Mesothelial cell of epicardium (in vitro differentiated cells): ENCODE measurements at regions not wholly inside any gene's neighbourhood (a gene's known extent, or its start where the extent isn't known, plus 50 kb on each side); places are given as distances from the start of the nearest gene placed in this dataset.

Experiments
- DNase-seq, 2 experiments: peaks; one replicate each; pipeline ENCODE4 v3.0.0; 2021; ENCODE audit warnings: low spot score in 2 of 2; ENCODE audit not compliant: unreplicated experiment in 2 of 2
- H3K27ac Mint-ChIP-seq: 2 replicates; pipeline ENCODE4 v1.8.0; 2021; ENCODE audit warnings: mixed read lengths
- H3K27me3 Mint-ChIP-seq: 2 replicates; pipeline ENCODE4 v1.8.0; 2021; ENCODE audit warnings: low read depth, mixed read lengths
- H3K36me3 Mint-ChIP-seq: 2 replicates; pipeline ENCODE4 v1.8.0; 2021; ENCODE audit warnings: mixed read lengths
- H3K4me1 Mint-ChIP-seq: 2 replicates; pipeline ENCODE4 v1.8.0; 2021; ENCODE audit warnings: mixed read lengths
- H3K4me3 Mint-ChIP-seq: 2 replicates; pipeline ENCODE4 v1.8.0; 2021; ENCODE audit warnings: mild to moderate bottlenecking, moderate library complexity, mixed read lengths
- H3K9me3 Mint-ChIP-seq: 2 replicates; pipeline ENCODE4 v1.8.0; 2021; ENCODE audit warnings: mixed read lengths
- TF ChIP-seq, protein P1 (sequence below): fragments of 200-600 bp; sonication (generic); IDR thresholded peaks from one replicate; pipeline ENCODE4 v1.5.0; 2021; ENCODE audit warnings: antibody characterized with exemption; ENCODE audit not compliant: unreplicated experiment

DNA sequence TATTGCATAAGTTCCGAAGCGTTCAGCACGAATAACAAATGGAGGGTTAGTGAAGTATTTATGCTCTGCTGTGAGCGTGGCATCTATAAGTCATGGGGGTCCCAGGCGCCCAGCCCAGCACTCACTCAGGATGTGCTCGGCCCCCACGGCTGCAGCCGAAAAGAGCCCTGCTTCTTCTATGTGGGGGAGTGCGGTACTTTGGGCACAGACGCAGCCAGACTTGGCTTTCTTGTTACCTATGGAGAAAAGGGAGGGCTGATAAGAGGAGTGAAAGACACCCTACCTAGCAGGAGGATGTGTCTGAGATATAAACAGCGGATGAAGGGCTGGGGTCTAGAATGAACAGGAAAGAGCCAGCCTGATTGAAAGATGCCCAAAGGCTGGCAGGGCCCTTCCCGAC is 51.4 kb downstream of the MRPL36 start:
- no peak overlapping the region for H3K27ac Mint-ChIP-seq
- no peaks in the 10 kb centered on the region for H3K9me3 Mint-ChIP-seq
- H3K36me3 Mint-ChIP-seq, result no peaks in the 10 kb centered on the region
- no peak overlapping the region for H3K4me3 Mint-ChIP-seq
- peaks cover 4% of the 10 kb centered on the region for H3K4me1 Mint-ChIP-seq
- DNase-seq, result no peak
- H3K27me3 Mint-ChIP-seq, result peaks cover 31% of the 10 kb centered on the region
- TF ChIP-seq, protein P1, sequence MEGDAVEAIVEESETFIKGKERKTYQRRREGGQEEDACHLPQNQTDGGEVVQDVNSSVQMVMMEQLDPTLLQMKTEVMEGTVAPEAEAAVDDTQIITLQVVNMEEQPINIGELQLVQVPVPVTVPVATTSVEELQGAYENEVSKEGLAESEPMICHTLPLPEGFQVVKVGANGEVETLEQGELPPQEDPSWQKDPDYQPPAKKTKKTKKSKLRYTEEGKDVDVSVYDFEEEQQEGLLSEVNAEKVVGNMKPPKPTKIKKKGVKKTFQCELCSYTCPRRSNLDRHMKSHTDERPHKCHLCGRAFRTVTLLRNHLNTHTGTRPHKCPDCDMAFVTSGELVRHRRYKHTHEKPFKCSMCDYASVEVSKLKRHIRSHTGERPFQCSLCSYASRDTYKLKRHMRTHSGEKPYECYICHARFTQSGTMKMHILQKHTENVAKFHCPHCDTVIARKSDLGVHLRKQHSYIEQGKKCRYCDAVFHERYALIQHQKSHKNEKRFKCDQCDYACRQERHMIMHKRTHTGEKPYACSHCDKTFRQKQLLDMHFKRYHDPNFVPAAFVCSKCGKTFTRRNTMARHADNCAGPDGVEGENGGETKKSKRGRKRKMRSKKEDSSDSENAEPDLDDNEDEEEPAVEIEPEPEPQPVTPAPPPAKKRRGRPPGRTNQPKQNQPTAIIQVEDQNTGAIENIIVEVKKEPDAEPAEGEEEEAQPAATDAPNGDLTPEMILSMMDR, result no peak

DNA sequence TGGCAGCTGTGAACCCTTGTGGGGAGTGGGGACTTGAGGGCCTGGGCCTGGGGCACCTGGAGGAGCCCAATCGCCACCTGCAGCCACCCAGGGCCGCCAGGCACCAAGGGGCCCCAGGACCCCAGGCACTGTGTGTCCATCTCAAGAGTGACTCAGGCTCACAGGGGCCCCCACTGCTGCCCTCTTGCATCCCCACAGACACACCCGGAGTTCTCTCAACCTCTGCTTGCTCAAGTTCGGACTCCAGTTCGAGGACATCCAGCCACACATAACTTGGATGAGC is 51.9 kb downstream of the MRPL36 start:
- Mint-ChIP-seq H3K9me3 (no peaks in the 10 kb centered on the region), H3K4me3 (no peak overlapping the region), H3K27me3 (peaks cover 28% of the 10 kb centered on the region), H3K4me1 (peaks cover 4% of the 10 kb centered on the region), H3K27ac (no peak overlapping the region), H3K36me3 (no peaks in the 10 kb centered on the region)
- no peak for DNase-seq
- TF ChIP-seq, protein P1, result no peak

DNA sequence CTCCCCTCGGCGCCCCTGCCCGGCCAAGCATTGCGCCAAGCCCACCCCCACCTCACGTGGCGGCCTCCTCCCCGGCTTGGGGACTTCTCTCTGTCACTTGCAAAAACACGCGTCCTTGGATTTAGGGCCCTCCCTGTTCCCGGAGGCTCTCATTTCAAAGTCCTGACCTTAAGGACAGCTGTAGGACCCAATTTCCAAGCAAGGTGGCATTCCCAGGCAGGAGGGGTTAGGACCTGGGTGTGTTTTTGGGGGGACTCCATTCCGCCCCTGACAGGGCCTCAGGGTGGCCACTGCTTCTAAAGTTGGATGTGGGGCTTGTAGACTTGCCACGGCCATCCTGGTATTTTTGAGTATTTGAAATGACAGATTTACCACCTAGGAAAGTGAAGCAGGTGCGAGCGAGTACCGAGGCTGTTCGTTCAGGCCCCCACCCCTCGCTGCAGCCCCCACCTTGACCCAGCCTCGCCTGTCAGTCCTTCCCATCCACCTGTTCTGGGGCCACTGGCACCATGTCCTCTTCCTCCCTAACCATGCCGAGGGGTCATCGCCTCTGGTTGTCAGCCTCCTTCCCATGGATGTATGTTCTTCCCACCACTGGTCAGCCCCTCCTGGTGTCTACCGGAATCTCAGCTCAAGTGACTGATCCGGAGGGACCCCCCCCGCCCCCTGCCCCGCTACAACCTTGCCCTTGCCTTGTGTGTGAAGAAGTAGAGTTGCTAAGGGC is 52.4 kb downstream of the MRPL36 start:
- H3K4me3 Mint-ChIP-seq, result no peak overlapping the region
- peaks cover 2% of the 10 kb centered on the region for H3K36me3 Mint-ChIP-seq
- no peak overlapping the region for H3K27ac Mint-ChIP-seq
- peak in 1 of 2 experiments; percentile 18 for DNase-seq
- H3K9me3 Mint-ChIP-seq, result peaks cover 3% of the 10 kb centered on the region
- peaks cover 4% of the 10 kb centered on the region for H3K4me1 Mint-ChIP-seq
- H3K27me3 Mint-ChIP-seq, result peaks cover 24% of the 10 kb centered on the region
- TF ChIP-seq, protein P1, result no peak

DNA sequence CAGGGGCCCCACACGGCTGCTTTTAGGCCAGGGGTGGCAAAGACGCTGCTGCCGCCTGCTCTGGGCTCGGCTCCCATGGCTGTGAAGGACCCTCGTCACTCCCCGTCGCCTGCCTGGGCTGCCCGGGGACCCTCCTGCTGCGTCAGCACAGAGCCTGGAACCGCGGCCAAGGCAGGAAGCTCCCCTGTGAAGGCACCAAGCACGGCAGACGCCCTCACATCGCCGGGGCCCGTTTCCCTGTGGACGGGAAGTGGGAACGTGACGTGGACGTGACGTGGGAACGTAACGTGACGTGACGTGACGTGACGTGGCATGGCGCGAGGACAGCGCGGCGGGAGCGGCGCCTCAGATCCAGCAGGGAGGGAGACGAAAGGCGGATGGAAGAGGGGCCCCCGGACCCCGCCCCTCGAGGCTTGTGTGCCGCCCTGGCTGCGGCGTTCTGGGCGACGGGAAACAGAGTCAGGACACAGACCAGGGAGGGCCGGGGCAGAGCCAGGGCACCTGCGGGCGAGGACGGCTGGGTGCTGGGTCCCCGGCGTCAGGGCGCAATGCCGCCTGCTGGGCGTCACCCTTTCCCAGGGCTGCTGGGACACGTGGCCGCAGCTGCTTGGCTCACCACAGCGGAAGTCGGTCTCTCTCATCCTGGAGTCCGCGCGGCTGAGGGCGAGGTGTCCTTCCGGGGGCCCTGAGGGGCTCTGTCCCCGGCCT is 53.1 kb downstream of the MRPL36 start:
- peaks cover 10% of the 10 kb centered on the region for H3K9me3 Mint-ChIP-seq
- H3K4me3 Mint-ChIP-seq, result no peak overlapping the region
- peak in 1 of 2 experiments; percentile 17 for DNase-seq
- H3K4me1 Mint-ChIP-seq, result peaks cover 4% of the 10 kb centered on the region
- no peak overlapping the region for H3K27ac Mint-ChIP-seq
- TF ChIP-seq, protein P1, result no peak
- H3K36me3 Mint-ChIP-seq, result peaks cover 5% of the 10 kb centered on the region
- peaks cover 21% of the 10 kb centered on the region for H3K27me3 Mint-ChIP-seq

DNA sequence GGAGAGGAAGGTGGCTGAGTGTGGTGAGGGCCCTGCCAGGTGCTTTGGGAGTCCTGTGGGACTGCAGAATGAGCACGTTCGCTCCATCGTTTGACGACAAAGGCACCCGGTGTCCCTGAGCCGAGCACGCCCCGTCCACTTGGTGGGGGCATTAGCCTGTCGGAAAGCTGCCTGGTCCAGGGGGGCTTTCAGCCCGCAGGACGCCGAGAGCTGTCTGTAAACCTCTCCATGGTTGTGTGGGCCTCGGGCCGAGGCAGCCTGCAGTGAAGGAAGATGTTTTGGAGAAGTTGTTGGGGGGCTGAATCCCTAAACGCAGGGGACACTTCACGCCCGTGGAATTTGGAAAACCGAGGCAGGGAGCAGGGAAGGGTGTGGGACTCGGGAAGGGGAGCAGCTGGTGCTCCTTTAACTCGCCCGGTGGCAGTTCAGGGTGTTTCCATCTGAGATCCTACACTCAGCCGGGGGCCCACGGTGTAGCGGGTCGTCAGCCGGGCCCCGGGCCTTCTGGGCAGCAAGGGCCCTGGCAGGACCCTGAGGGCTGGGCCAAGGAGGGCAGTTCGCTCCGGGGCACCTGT is 53.8 kb downstream of the MRPL36 start:
- peak in 1 of 2 experiments; percentile 13 for DNase-seq
- TF ChIP-seq, protein P1, result no peak

More for the DNA sequence above, 53.8 kb downstream of the MRPL36 start:
- Mint-ChIP-seq H3K9me3 (peaks cover 13% of the 10 kb centered on the region), H3K27me3 (peaks cover 16% of the 10 kb centered on the region), H3K27ac (no peak overlapping the region), H3K4me3 (no peak overlapping the region), H3K36me3 (peaks cover 6% of the 10 kb centered on the region), H3K4me1 (peaks cover 4% of the 10 kb centered on the region)
